GM10266 (cell line): ENCODE measurements at regions not wholly inside any gene's neighbourhood (a gene's known extent, or its start where the extent isn't known, plus 50 kb on each side); places are given as distances from the start of the nearest gene placed in this dataset.

Experiments
- DNase-seq: peaks from one replicate; pipeline ENCODE4 v3.0.0; 2012; ENCODE audit errors: extremely low spot score
- CTCF ChIP-seq: IDR thresholded peaks from 2 replicates; pipeline ENCODE4 v1.5.1; 2012; ENCODE audit warnings: mild to moderate bottlenecking, low read depth; ENCODE audit not compliant: control insufficient read depth, insufficient read depth; ENCODE audit errors: missing control alignments

GRCh38 chr12:89263900-89264299 lies 88.4 kb downstream of the DUSP6 start:
- no peak for DNase-seq
- no peak for TF ChIP-seq CTCF

GRCh38 chr12:89262855-89263552 lies 89.3 kb downstream of the DUSP6 start:
- TF ChIP-seq CTCF = no peak
- no peak for DNase-seq

DNA sequence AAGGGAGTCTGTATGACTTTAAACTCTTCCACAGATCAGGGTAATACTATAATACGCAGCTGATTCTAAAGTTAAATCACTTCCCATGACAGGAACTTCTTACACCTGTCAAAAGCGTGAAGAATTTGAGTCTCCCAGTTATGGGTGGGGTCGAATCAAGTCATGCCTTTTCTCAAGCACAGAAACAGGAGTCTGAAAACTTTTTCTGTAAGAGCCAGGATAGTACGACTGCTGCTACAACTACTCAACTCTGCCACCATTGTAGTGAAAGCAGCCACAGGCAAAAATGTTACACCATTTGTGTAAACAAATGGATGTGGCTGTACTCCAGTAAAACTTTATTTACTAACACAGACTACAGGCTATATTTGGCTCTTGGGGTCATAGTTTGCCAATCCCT lies 90.3 kb downstream of the DUSP6 start:
- no peak for DNase-seq
- TF ChIP-seq CTCF = no peak

DNA sequence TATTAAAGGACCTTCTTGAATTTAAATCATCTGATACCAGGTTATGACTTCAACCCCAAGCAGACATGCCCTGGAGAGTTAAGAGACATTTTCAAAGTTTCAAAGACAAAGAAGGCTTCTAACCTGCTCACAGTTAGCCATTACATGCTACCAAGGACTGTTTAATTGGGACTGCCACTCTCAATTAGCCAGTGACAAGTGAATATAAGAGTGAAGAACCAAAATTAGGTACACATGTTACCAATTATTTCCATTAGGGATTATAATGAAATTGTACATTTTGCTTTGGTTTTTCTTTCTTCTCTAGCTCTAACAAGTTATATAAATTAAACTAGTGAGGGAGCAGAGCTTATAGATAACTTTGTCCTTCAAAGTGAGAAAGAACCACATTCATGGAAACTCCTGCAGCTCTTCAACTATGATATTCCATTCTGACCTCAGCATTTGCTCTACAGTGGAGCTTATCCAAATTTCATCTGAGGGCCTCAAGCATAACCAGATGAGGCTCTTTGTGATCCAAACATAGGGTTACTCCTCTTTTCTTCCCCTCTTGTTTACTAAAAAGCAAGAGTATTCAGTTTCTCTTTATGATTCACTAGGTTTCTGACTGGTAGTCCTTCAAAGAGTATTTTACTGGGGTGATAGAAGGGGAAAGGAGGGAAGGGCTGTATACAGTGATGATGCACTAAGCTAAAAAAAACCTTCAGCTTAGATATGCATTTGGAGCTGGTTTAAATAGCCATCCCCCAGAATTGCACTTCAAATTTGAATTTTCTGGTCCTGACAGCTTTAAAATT lies 91.3 kb downstream of the DUSP6 start:
- no peak for DNase-seq
- no peak for TF ChIP-seq CTCF

DNA sequence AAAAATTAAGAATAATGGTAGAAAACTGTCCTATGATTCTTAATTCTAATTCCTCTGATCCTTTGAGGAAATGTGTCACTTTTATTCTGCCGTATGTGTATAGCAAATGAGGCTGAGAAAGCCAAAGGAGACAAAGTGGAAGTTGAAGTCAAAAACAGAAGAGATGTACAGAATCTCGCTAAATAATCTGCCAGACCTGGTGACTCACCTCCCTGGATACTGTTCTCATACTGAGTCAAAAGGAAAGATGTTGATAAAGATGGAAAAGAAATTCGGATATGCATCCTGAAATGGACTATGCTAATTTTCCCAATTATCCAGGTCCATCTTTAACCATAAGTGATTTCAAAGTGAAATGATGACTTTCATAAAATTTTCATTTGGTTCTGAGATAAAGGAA lies 92.5 kb downstream of the DUSP6 start:
- DNase-seq = no peak
- no peak for TF ChIP-seq CTCF

DNA sequence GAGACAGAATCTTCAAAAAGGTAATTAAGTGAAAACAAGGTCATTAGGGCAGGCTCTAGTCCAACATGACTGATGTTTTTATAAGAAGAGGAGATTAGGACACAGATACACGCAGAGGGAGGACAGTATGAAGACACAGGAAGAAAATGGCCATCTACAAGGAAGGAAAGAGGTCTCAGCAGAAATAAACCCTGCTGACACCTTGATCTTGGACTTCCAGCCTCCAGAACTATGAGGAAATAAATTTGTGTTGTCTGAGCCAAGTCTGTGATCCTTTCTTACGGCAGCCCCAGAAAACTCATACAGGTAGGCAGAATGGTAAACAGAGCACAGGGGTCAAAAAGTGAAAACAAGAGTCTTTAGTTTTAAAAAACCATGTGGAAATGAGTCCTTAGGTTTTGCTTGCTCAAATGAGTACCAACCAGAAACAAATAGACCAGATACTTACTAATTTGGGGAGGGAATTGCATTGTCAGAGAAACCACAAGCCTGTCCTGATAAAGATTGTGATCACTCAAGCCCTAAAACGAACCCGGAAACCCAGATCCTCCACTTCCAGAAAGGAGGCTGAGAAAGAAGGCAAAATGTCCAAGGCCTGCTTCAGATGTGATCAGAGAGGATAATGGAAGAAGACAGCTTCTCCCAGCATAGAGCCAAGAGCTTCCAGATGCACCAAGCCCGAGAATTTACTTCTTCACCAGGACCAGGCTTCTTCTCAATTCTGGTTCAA lies 93.9 kb downstream of the DUSP6 start:
- DNase-seq = no peak
- TF ChIP-seq CTCF = no peak
